GM18868 (cell line): ENCODE measurements at regions not wholly inside any gene's neighbourhood (a gene's known extent, or its start where the extent isn't known, plus 50 kb on each side); places are given as distances from the start of the nearest gene placed in this dataset.
"Not testable (repeated sequence)": the region's sequence is repeated elsewhere in the genome, so short reads cannot be mapped to it uniquely, and the experiment has no call there.

Experiments
- ATAC-seq: cut with Tn5 transposase; IDR thresholded peaks from one replicate; pipeline ENCODE4 v1.9.1; 2021; ENCODE audit warnings: mild to moderate bottlenecking, moderate library complexity; ENCODE audit not compliant: unreplicated experiment

- ATAC-seq = peak; percentile 98
These were observed 112.6 kb downstream of the LRIG2 start for GRCh38 chr1:113185463-113186104.

- ATAC-seq = no peak
These were observed 117.1 kb downstream of the LRIG2 start for GRCh38 chr1:113190078-113190477.

GRCh38 chr1:113190930-113191329 is 117.9 kb downstream of the LRIG2 start:
- ATAC-seq = no peak

- peak; percentile 56 for ATAC-seq
These were observed 118.6 kb downstream of the LRIG2 start for GRCh38 chr1:113191579-113192076.

GRCh38 chr1:113192242-113192641 is 119.2 kb downstream of the LRIG2 start:
- peak; percentile 20 for ATAC-seq

GRCh38 chr1:113192980-113193379 is 120.0 kb downstream of the LRIG2 start:
- ATAC-seq = no peak

GRCh38 chr1:113194846-113195830 is 122.1 kb downstream of the LRIG2 start:
- no peak for ATAC-seq

GRCh38 chr1:113197719-113198330 is 124.8 kb downstream of the LRIG2 start:
- no peak for ATAC-seq

- no peak for ATAC-seq
These were observed 125.8 kb downstream of the LRIG2 start for GRCh38 chr1:113198806-113199205.

GRCh38 chr1:113199760-113200455 is 126.9 kb downstream of the LRIG2 start:
- ATAC-seq = no peak

GRCh38 chr1:113201560-113201959 is 128.6 kb downstream of the LRIG2 start:
- no peak for ATAC-seq

- no peak for ATAC-seq
These were observed 133.2 kb downstream of the LRIG2 start for GRCh38 chr1:113205980-113206766.

- ATAC-seq = no peak
These were observed 134.0 kb downstream of the LRIG2 start for GRCh38 chr1:113207019-113207418.

GRCh38 chr1:113207457-113207856 is 134.5 kb downstream of the LRIG2 start:
- ATAC-seq = no peak

GRCh38 chr1:113208425-113208824 is 135.4 kb downstream of the LRIG2 start:
- ATAC-seq = not testable (repeated sequence)

- ATAC-seq = no peak
These were observed 137.2 kb downstream of the LRIG2 start for GRCh38 chr1:113210248-113210647.

- ATAC-seq = no peak
These were observed 138.5 kb downstream of the LRIG2 start for GRCh38 chr1:113211467-113211866.

- ATAC-seq = no peak
These were observed 142.0 kb downstream of the LRIG2 start for GRCh38 chr1:113215015-113215414.

GRCh38 chr1:113216664-113217063 is 143.7 kb downstream of the LRIG2 start:
- no peak for ATAC-seq
